ENCODE measurements at regions not wholly inside any gene's neighbourhood (a gene's known extent, or its start where the extent isn't known, plus 50 kb on each side); places are given as distances from the start of the nearest gene placed in this dataset.

- Histone ChIP-seq H4K91ac (replicated peaks; ENCODE audit: insufficient read length, low read length) (no peak overlapping the region), H3K4me2 (ENCODE audit: insufficient read depth in 1 of 2, low read depth in 2 of 2, low read length in 2 of 2) (no peak overlapping the region), H3K27me3 (replicated peaks in 1 of 4; ENCODE audit: control insufficient read depth in 3 of 4, extremely low read depth in 1 of 4, insufficient read depth in 3 of 4, low read length in 3 of 4) (no peaks in the 10 kb centered on the region), H3K27ac (ENCODE audit: low read depth, low read length) (no peak overlapping the region), H4K8ac (ENCODE audit: extremely low read depth, insufficient read depth, low read length) (no peak overlapping the region), H3K23me2 (ENCODE audit: low read depth, low read length) (no peaks in the 10 kb centered on the region), H3K79me2 (ENCODE audit: control insufficient read depth in 1 of 2, insufficient read depth in 2 of 2, low read length in 2 of 2) (no peaks in the 10 kb centered on the region), H3K36me3 (ENCODE audit: control insufficient read depth in 2 of 4, insufficient read depth in 4 of 4, low read length in 3 of 4) (no peaks in the 10 kb centered on the region), H3K14ac (ENCODE audit: insufficient read length) (no peak overlapping the region), H3K18ac (ENCODE audit: extremely low read depth, low read length) (no peak overlapping the region), H3K79me1 (ENCODE audit: low read depth, low read length) (no peaks in the 10 kb centered on the region), H2BK5ac (ENCODE audit: low read depth, low read length) (no peak overlapping the region), H4K20me1 (replicated peaks in 1 of 2; ENCODE audit: control insufficient read depth in 1 of 2, insufficient read depth in 2 of 2, low read length in 2 of 2) (no peaks in the 10 kb centered on the region), H2BK120ac (replicated peaks; ENCODE audit: low read depth, low read length) (no peak overlapping the region), H2AFZ (ENCODE audit: low read length) (peak overlapping the region; percentile 64; the same call in 1 of the 2 replicates), H2BK12ac (ENCODE audit: low read depth, low read length) (0 out of 2 replicates have a peak overlapping the region, but pooled peaks have one; percentile 11), H2AK5ac (ENCODE audit: low read depth, low read length) (no peak overlapping the region), H3K9me3 (ENCODE audit: insufficient read depth in 2 of 2, low read depth in 1 of 2, low read length in 1 of 2) (no peaks in the 10 kb centered on the region), H2BK20ac (ENCODE audit: low read length) (no peak overlapping the region), H2BK15ac (ENCODE audit: low read length) (no peak overlapping the region), H3K4ac (replicated peaks; ENCODE audit: insufficient read length, low read depth, low read length) (no peak overlapping the region), H3K9ac (replicated peaks in 1 of 4; ENCODE audit: extremely low read depth in 1 of 4, low read depth in 3 of 4, low read length in 3 of 4) (no peak overlapping the region), H3K56ac (replicated peaks; ENCODE audit: insufficient read length, low read depth, low read length) (no peak overlapping the region), H3K23ac (ENCODE audit: insufficient read length) (no peak overlapping the region), H3K4me1 (replicated peaks in 1 of 4; ENCODE audit: control insufficient read depth in 3 of 4, insufficient read depth in 4 of 4, low read length in 3 of 4) (peaks cover 0 to 4% (median under 1%) of the 10 kb centered on the region in 4 experiments; a peak in 2 of 7 replicates), H4K5ac (ENCODE audit: insufficient read length, low read depth, low read length) (no peak overlapping the region), H3K4me3 (ENCODE audit: extremely low read depth in 1 of 4, insufficient read depth in 2 of 4, low read depth in 3 of 4, low read length in 4 of 4) (no peak overlapping the region)
- DNase-seq (ENCODE audit: low read depth in 1 of 2, low spot score in 2 of 2) (no peak), FAIRE-seq (no peak)
- 89% methylated on average over 5 of the region's 5 CpGs; no CpG with 5 or more reads in 1 of the 2 experiments for WGBS, 2 experiments (ENCODE audit: extremely low coverage in 1 of 2, insufficient coverage in 1 of 2, insufficient read length in 1 of 2, insufficient replicate concordance in 2 of 2, low coverage in 1 of 2, low lambda C conversion rate in 2 of 2, missing lambda C conversion rate in 1 of 2)
- ChIA-PET CTCF (ENCODE audit: partially characterized antibody) (interaction anchor here (0.9 kb wide), 1 partner anchor 215 kb away, joined by 3 read pairs; no protein-coding TSS in a partner anchor), POLR2A (ENCODE audit: partially characterized antibody) (no interaction called here)
- TF ChIP-seq NANOG (IDR thresholded peaks at IDR 0.05; ENCODE audit: insufficient read depth, low read depth, low read length, poor library complexity, severe bottlenecking), result no peak
- no peak for TF ChIP-seq E2F6 (IDR thresholded peaks at IDR 0.05)
- TF ChIP-seq RFX5 (IDR thresholded peaks at IDR 0.05; ENCODE audit: borderline replicate concordance, low read depth, low read length), result no peak
- no peak for TF ChIP-seq SIN3A (conservative IDR thresholded peaks at IDR 0.05 in 1 of 2, IDR thresholded peaks at IDR 0.05 in 1 of 2; ENCODE audit: low read depth in 1 of 2, low read length in 2 of 2)
- no peak for TF ChIP-seq YY1 (IDR thresholded peaks at IDR 0.05; ENCODE audit: low read depth, low read length)
- TF ChIP-seq POLR2A (IDR thresholded peaks at IDR 0.05; ENCODE audit: control extremely low read depth in 1 of 2, low read depth in 2 of 2, low read length in 2 of 2), result no peak
- no peak for TF ChIP-seq CBX8 (IDR thresholded peaks at IDR 0.05; ENCODE audit: borderline replicate concordance, low read depth, low read length)
- no peak for TF ChIP-seq PHF8 (conservative IDR thresholded peaks at IDR 0.05; ENCODE audit: low read depth, low read length)
- no peak for TF ChIP-seq SIRT6 (IDR thresholded peaks at IDR 0.05; ENCODE audit: low read length)
- no peak for TF ChIP-seq RAD21 (IDR thresholded peaks at IDR 0.05 in 1 of 2, conservative IDR thresholded peaks at IDR 0.05 in 1 of 2; ENCODE audit: low read depth in 2 of 2, low read length in 2 of 2)
- no peak for TF ChIP-seq KDM4A (IDR thresholded peaks at IDR 0.05; ENCODE audit: low read depth, low read length, severe bottlenecking)
- no peak for TF ChIP-seq USF2 (IDR thresholded peaks at IDR 0.05; ENCODE audit: low read length)
- no peak for TF ChIP-seq TEAD4 (IDR thresholded peaks at IDR 0.05; ENCODE audit: low read depth, low read length)
Observed at GRCh38 chr12:127670294-127670693, 596.7 kb upstream of the TMEM132C start.
